OCI-LY1 (cell line): ENCODE measurements at regions not wholly inside any gene's neighbourhood (a gene's known extent, or its start where the extent isn't known, plus 50 kb on each side); places are given as distances from the start of the nearest gene placed in this dataset.

Experiments
- H2AFZ ChIP-seq: fragments of 200-600 bp; sonication (generic), shearing (Covaris generic); 2 replicates; pipeline ENCODE4 v1.6.0; 2014; ENCODE audit warnings: antibody characterized with exemption, mild to moderate bottlenecking, low read length
- H3F3A ChIP-seq: fragments of 200-600 bp; sonication (generic), shearing (Covaris generic); 2 replicates; pipeline ENCODE4 v1.6.0; 2014; ENCODE audit warnings: mild to moderate bottlenecking, antibody characterized with exemption, low read length, moderate library complexity; ENCODE audit not compliant: insufficient read depth
- H3K27ac ChIP-seq: fragments of 200-600 bp; sonication (generic); 2 replicates; pipeline ENCODE4 v1.5.1; 2014; ENCODE audit warnings: low read length, mixed run types, mild to moderate bottlenecking, low read depth; ENCODE audit not compliant: poor library complexity, severe bottlenecking
- H3K27me3 ChIP-seq: fragments of 200-600 bp; sonication (generic); 2 replicates; pipeline ENCODE4 v1.6.0; 2014; ENCODE audit warnings: antibody characterized with exemption, mild to moderate bottlenecking, low read length, moderate library complexity; ENCODE audit not compliant: insufficient read depth
- H3K36me3 ChIP-seq: fragments of 200-600 bp; sonication (generic); 2 replicates; pipeline ENCODE4 v1.6.1; 2014; ENCODE audit warnings: mild to moderate bottlenecking, antibody characterized with exemption, low read length, moderate library complexity, mixed read lengths; ENCODE audit not compliant: insufficient read depth
- H3K4me1 ChIP-seq: fragments of 200-600 bp; sonication (generic); 2 replicates; pipeline ENCODE4 v1.5.1; 2014; ENCODE audit warnings: mild to moderate bottlenecking, low read length, moderate library complexity; ENCODE audit not compliant: insufficient read depth, severe bottlenecking
- H3K4me2 ChIP-seq: fragments of 200-600 bp; sonication (generic), shearing (Covaris generic); 2 replicates; pipeline ENCODE4 v1.6.1; 2014; ENCODE audit warnings: low read length
- H3K4me3 ChIP-seq: fragments of 200-600 bp; sonication (generic); 2 replicates; pipeline ENCODE4 v1.5.1; 2014; ENCODE audit warnings: low read length, low read depth, mild to moderate bottlenecking, mixed read lengths; ENCODE audit not compliant: poor library complexity, severe bottlenecking
- H3K79me2 ChIP-seq: fragments of 200-600 bp; shearing (Covaris generic); 2 replicates; pipeline ENCODE4 v1.6.1; 2016; ENCODE audit warnings: mixed run types, low read length, mixed read lengths; ENCODE audit not compliant: insufficient read depth
- H3K9ac ChIP-seq: fragments of 200-600 bp; sonication (generic), shearing (Covaris generic); 2 replicates; pipeline ENCODE4 v1.6.1; 2014; ENCODE audit warnings: mild to moderate bottlenecking, low read length, mixed read lengths
- H3K9me2 ChIP-seq: fragments of 200-600 bp; sonication (generic), shearing (Covaris generic); 2 replicates; pipeline ENCODE4 v1.6.1; 2014; ENCODE audit warnings: low read depth, mild to moderate bottlenecking, low read length, mixed read lengths
- H3K9me3 ChIP-seq: fragments of 200-600 bp; shearing (Covaris generic); 2 replicates; pipeline ENCODE4 v1.6.1; 2014; ENCODE audit warnings: low read length, mixed read lengths
- H4K20me1 ChIP-seq: fragments of 200-600 bp; sonication (generic), shearing (Covaris generic); 2 replicates; pipeline ENCODE4 v1.6.0; 2016; ENCODE audit warnings: mild to moderate bottlenecking, low read length; ENCODE audit not compliant: insufficient read depth
- CTCF ChIP-seq: fragments of 200-600 bp; sonication (generic), shearing (Covaris generic); IDR thresholded peaks from 2 replicates; pipeline ENCODE4 v1.5.1; 2017; ENCODE audit warnings: mild to moderate bottlenecking, antibody characterized with exemption, low read length, moderate library complexity, mixed read lengths
- EZH2 ChIP-seq: fragments of 200-600 bp; sonication (generic), shearing (Covaris generic); IDR thresholded peaks from 2 replicates; pipeline ENCODE4 v1.8.0; 2017; ENCODE audit warnings: borderline replicate concordance, mixed run types, mild to moderate bottlenecking, antibody characterized with exemption, low read length, moderate library complexity, mixed read lengths

DNA sequence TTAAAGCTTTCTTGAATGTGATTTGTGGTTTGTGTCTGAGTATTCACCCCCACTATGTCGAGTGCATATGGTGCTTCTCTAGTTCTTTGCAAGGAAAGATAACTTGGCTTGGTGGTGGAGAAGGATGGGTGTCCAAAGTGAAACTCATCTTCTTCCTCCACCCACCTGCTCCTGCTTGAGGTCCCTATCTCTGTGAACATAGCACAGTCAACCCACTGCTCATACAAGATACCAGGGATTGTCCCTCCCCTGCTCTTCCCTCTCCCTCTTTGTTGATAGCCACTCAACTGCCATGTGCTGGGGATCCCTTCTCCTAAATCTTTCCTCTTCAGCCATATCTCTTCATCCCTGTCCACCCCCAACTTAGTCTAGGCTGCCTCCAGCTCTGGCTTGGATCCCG is 176.5 kb downstream of the ASCL4 start:
- Histone ChIP-seq H3K27me3 (no peaks in the 10 kb centered on the region), H3K4me3 (no peak overlapping the region), H4K20me1 (no peaks in the 10 kb centered on the region), H3F3A (no peaks in the 10 kb centered on the region), H3K27ac (no peak overlapping the region), H3K4me2 (no peak overlapping the region), H3K9me2 (no peaks in the 10 kb centered on the region), H2AFZ (no peak overlapping the region), H3K9me3 (no peaks in the 10 kb centered on the region), H3K9ac (no peak overlapping the region), H3K79me2 (no peaks in the 10 kb centered on the region), H3K4me1 (no peaks in the 10 kb centered on the region), H3K36me3 (no peaks in the 10 kb centered on the region)
- TF ChIP-seq CTCF (no peak), EZH2 (no peak)

DNA sequence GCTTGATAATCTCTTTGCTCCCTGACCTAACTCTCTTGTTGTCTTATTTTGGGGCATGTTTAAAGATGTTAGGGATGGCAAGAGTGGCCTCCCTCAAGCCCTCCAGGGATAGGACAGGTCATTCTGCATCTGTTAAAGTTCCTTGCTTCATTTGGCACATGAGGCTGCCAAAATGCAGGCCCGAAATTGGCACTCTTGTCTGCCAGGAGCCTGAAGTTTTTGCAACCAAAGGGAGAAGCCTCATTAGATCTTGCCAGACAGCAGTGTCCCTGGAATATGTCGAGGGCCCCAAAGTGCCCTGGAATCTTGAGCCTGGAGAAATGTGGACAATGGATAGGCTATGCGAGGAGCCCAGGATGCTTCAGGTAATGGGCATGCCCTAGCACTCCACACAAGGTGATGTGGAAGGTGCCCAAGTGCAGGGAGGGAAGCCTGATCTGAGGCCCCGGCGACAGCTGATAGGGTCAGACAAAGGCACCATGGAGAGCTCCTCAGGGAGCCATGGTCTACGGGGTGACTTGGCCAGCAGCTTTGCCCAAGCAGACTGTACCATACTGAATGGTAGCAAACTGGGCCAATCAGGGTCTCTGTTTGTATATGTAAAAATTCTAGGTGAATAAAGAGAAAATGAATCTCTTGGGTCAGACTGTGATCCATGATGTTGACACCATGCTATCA is 173.0 kb upstream of the WSCD2 start:
- no peak overlapping the region for H3K27ac ChIP-seq
- no peak overlapping the region for H3K9ac ChIP-seq
- H3K4me3 ChIP-seq = no peak overlapping the region
- H3K4me2 ChIP-seq = no peak overlapping the region
- TF ChIP-seq EZH2 (no peak), CTCF (no peak)
- H3K9me3 ChIP-seq = no peaks in the 10 kb centered on the region
- H2AFZ ChIP-seq = no peak overlapping the region
- no peaks in the 10 kb centered on the region for H3K79me2 ChIP-seq
- no peaks in the 10 kb centered on the region for H3K27me3 ChIP-seq
- no peaks in the 10 kb centered on the region for H3K9me2 ChIP-seq
- no peaks in the 10 kb centered on the region for H3K4me1 ChIP-seq
- no peaks in the 10 kb centered on the region for H4K20me1 ChIP-seq
- H3F3A ChIP-seq = no peaks in the 10 kb centered on the region
- H3K36me3 ChIP-seq = no peaks in the 10 kb centered on the region

GRCh38 chr12:107957459-107957858 is 171.6 kb upstream of the WSCD2 start:
- H3K36me3 ChIP-seq = no peaks in the 10 kb centered on the region
- H3F3A ChIP-seq = no peaks in the 10 kb centered on the region
- H3K79me2 ChIP-seq = no peaks in the 10 kb centered on the region
- H3K27ac ChIP-seq = no peak overlapping the region
- H3K27me3 ChIP-seq = no peaks in the 10 kb centered on the region
- H2AFZ ChIP-seq = no peak overlapping the region
- H3K4me1 ChIP-seq = no peaks in the 10 kb centered on the region
- H3K9me2 ChIP-seq = no peaks in the 10 kb centered on the region
- H3K9me3 ChIP-seq = no peaks in the 10 kb centered on the region
- no peak overlapping the region for H3K9ac ChIP-seq
- no peak overlapping the region for H3K4me2 ChIP-seq
- H4K20me1 ChIP-seq = no peaks in the 10 kb centered on the region
- H3K4me3 ChIP-seq = no peak overlapping the region
- no peak for TF ChIP-seq EZH2
- no peak for TF ChIP-seq CTCF
